Neural cell (in vitro differentiated cells): ENCODE measurements at regions not wholly inside any gene's neighbourhood (a gene's known extent, or its start where the extent isn't known, plus 50 kb on each side); places are given as distances from the start of the nearest gene placed in this dataset.

Experiments used
- H2AFZ ChIP-seq: fragments of 200-600, 300-800 bp; sonication (generic), shearing (Covaris generic); 2 replicates; pipeline ENCODE4 v1.6.0; 2014; ENCODE audit warnings: low read depth, mild to moderate bottlenecking, antibody characterized with exemption, low read length, moderate library complexity
- H3F3A ChIP-seq: fragments of 200-600 bp; shearing (Covaris generic); 2 replicates; pipeline ENCODE4 v1.6.1; 2016; ENCODE audit warnings: mild to moderate bottlenecking, moderate library complexity, mixed read lengths, antibody characterized with exemption, low read length; ENCODE audit not compliant: insufficient read depth, poor library complexity, severe bottlenecking
- H3K27ac ChIP-seq: fragments of 200-600, 300-800 bp; sonication (generic), shearing (Covaris generic); 2 replicates; pipeline ENCODE4 v1.5.1; 2014; ENCODE audit warnings: mild to moderate bottlenecking, low read length, moderate library complexity
- H3K27me3 ChIP-seq: fragments of 300-800, 200-600 bp; sonication (generic), shearing (Covaris generic); 2 replicates; pipeline ENCODE4 v1.6.0; 2014; ENCODE audit warnings: mild to moderate bottlenecking, low read depth, low read length, moderate library complexity; ENCODE audit not compliant: insufficient read depth
- H3K36me3 ChIP-seq: fragments of 300-800, 200-600 bp; sonication (generic), shearing (Covaris generic); 2 replicates; pipeline ENCODE4 v1.5.1; 2014; ENCODE audit warnings: mild to moderate bottlenecking, antibody characterized with exemption, low read length, moderate library complexity; ENCODE audit not compliant: insufficient read depth
- H3K4me2 ChIP-seq: fragments of 300-800, 200-600 bp; sonication (generic), shearing (Covaris generic); 2 replicates; pipeline ENCODE4 v1.6.0; 2014; ENCODE audit warnings: mild to moderate bottlenecking, low read length
- H3K4me3 ChIP-seq: fragments of 300-800, 200-600 bp; sonication (generic), shearing (Covaris generic); 2 replicates; pipeline ENCODE4 v1.5.1; 2014; ENCODE audit warnings: mild to moderate bottlenecking, low read length, moderate library complexity
- H3K79me2 ChIP-seq: fragments of 200-600 bp; shearing (Covaris generic); replicated peaks from 2 replicates; pipeline ENCODE4 v1.6.0; 2014; ENCODE audit warnings: mild to moderate bottlenecking, low read length, moderate library complexity; ENCODE audit not compliant: insufficient read depth
- H3K9ac ChIP-seq: fragments of 300-800, 200-600 bp; sonication (generic), shearing (Covaris generic); 2 replicates; pipeline ENCODE4 v1.6.1; 2016; ENCODE audit warnings: mild to moderate bottlenecking, low read length, mixed read lengths
- H3K9me2 ChIP-seq: fragments of 200-600 bp; shearing (Covaris generic); 2 replicates; pipeline ENCODE4 v1.6.1; 2016; ENCODE audit warnings: mild to moderate bottlenecking, low read length, mixed read lengths; ENCODE audit not compliant: insufficient read depth
- H3K9me3 ChIP-seq: fragments of 200-600, 300-800 bp; sonication (generic), shearing (Covaris generic); 2 replicates; pipeline ENCODE4 v1.6.1; 2016; ENCODE audit warnings: mild to moderate bottlenecking, mixed run types, low read length, moderate library complexity, mixed read lengths
- H4K20me1 ChIP-seq: fragments of 200-600 bp; shearing (Covaris generic); 2 replicates; pipeline ENCODE4 v1.6.1; 2016; ENCODE audit warnings: mild to moderate bottlenecking, mixed run types; ENCODE audit not compliant: insufficient read depth
- CTCF ChIP-seq: fragments of 450-650 bp; IDR thresholded peaks from 2 replicates; pipeline ENCODE4 v1.5.1; 2014; ENCODE audit warnings: antibody characterized with exemption, mild to moderate bottlenecking, moderate library complexity; ENCODE audit not compliant: poor library complexity, severe bottlenecking
- EP300 ChIP-seq: fragments of 450-650 bp; conservative IDR thresholded peaks from 2 replicates; pipeline ENCODE4 v1.6.1; 2014; ENCODE audit warnings: antibody characterized with exemption, mild to moderate bottlenecking, moderate library complexity; ENCODE audit not compliant: poor library complexity, severe bottlenecking
- EZH2 ChIP-seq: fragments of 200-600, 300-800 bp; shearing (Covaris generic), sonication (generic); IDR thresholded peaks from 2 replicates; pipeline ENCODE4 v1.6.1; 2014; ENCODE audit warnings: antibody characterized with exemption, low read length, borderline replicate concordance, mild to moderate bottlenecking; ENCODE audit not compliant: insufficient read depth, poor library complexity, severe bottlenecking
- MXI1 ChIP-seq: fragments of 450-650 bp; conservative IDR thresholded peaks from 2 replicates; pipeline ENCODE4 v1.6.1; 2014; ENCODE audit warnings: antibody characterized with exemption, mild to moderate bottlenecking; ENCODE audit not compliant: poor library complexity, severe bottlenecking
- POLR2AphosphoS5 ChIP-seq: IDR thresholded peaks from 2 replicates; pipeline ENCODE4 v1.6.1; 2012
- RAD21 ChIP-seq: fragments of 450-650 bp; conservative IDR thresholded peaks from 2 replicates; pipeline ENCODE4 v1.6.1; 2014; ENCODE audit warnings: antibody characterized with exemption, mild to moderate bottlenecking, moderate library complexity
- REST ChIP-seq: IDR thresholded peaks from 2 replicates; pipeline ENCODE4 v1.6.1; 2012; ENCODE audit warnings: borderline replicate concordance
- SMC3 ChIP-seq: fragments of 450-650 bp; conservative IDR thresholded peaks from 2 replicates; pipeline ENCODE4 v1.6.1; 2014; ENCODE audit warnings: antibody characterized with exemption, mild to moderate bottlenecking, moderate library complexity; ENCODE audit not compliant: poor library complexity
- TAF1 ChIP-seq: IDR thresholded peaks from 2 replicates; pipeline ENCODE4 v1.6.1; 2012; ENCODE audit warnings: low read depth

- Histone ChIP-seq H3F3A (no peaks in the 10 kb centered on the region), H3K36me3 (no peaks in the 10 kb centered on the region), H3K4me3 (no peak overlapping the region), H3K79me2 (no peaks in the 10 kb centered on the region), H3K9me3 (no peaks in the 10 kb centered on the region), H3K9ac (no peak overlapping the region), H3K4me2 (no peak overlapping the region), H2AFZ (no peak overlapping the region), H3K9me2 (no peaks in the 10 kb centered on the region), H3K27me3 (no peaks in the 10 kb centered on the region), H4K20me1 (no peaks in the 10 kb centered on the region), H3K27ac (no peak overlapping the region)
- no peak for TF ChIP-seq EP300
- no peak for TF ChIP-seq TAF1
- no peak for TF ChIP-seq RAD21
- TF ChIP-seq MXI1 = no peak
- TF ChIP-seq CTCF = no peak
- no peak for TF ChIP-seq REST
- no peak for TF ChIP-seq POLR2AphosphoS5
- no peak for TF ChIP-seq EZH2
- TF ChIP-seq SMC3 = no peak
Measured at GRCh38 chr12:93984005-93984404, 164.4 kb upstream of the PLXNC1 start.

GRCh38 chr12:93989949-93990348, 158.4 kb upstream of the PLXNC1 start:
- Histone ChIP-seq H3F3A (no peaks in the 10 kb centered on the region), H3K9ac (no peak overlapping the region), H3K4me3 (no peak overlapping the region), H3K9me3 (no peaks in the 10 kb centered on the region), H3K36me3 (no peaks in the 10 kb centered on the region), H3K9me2 (no peaks in the 10 kb centered on the region), H3K27ac (no peak overlapping the region), H3K4me2 (no peak overlapping the region), H3K79me2 (no peaks in the 10 kb centered on the region), H3K27me3 (no peaks in the 10 kb centered on the region), H2AFZ (no peak overlapping the region), H4K20me1 (no peaks in the 10 kb centered on the region)
- TF ChIP-seq SMC3 = no peak
- no peak for TF ChIP-seq REST
- TF ChIP-seq POLR2AphosphoS5 = no peak
- TF ChIP-seq RAD21 = no peak
- no peak for TF ChIP-seq MXI1
- no peak for TF ChIP-seq EP300
- TF ChIP-seq CTCF = no peak
- no peak for TF ChIP-seq EZH2
- no peak for TF ChIP-seq TAF1
